ENCODE measurements at regions not wholly inside any gene's neighbourhood (a gene's known extent, or its start where the extent isn't known, plus 50 kb on each side); places are given as distances from the start of the nearest gene placed in this dataset.

DNA sequence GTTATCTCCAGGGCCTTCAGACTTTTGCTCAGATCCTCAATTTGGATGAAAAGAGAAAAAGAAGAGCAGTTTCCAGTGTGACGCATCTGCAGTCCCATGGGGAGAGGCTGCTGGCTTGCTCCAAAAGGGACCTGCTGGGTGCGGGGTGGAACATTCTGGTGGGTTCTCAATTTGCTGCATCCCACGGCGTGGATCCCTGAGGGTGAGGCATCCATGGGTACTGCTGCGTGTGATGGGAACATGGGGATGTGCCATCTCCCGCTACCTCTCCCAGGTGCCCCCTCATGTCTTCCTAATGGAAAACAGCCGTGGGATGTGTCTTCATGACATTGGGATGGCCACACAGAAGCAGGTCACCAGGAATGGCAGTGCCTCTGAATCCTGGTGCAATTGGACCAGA lies 221.3 kb upstream of the AJAP1 start:
- TF ChIP-seq POLR2A (IDR thresholded peaks at IDR 0.05), result no peak
- TF ChIP-seq, protein P1, sequence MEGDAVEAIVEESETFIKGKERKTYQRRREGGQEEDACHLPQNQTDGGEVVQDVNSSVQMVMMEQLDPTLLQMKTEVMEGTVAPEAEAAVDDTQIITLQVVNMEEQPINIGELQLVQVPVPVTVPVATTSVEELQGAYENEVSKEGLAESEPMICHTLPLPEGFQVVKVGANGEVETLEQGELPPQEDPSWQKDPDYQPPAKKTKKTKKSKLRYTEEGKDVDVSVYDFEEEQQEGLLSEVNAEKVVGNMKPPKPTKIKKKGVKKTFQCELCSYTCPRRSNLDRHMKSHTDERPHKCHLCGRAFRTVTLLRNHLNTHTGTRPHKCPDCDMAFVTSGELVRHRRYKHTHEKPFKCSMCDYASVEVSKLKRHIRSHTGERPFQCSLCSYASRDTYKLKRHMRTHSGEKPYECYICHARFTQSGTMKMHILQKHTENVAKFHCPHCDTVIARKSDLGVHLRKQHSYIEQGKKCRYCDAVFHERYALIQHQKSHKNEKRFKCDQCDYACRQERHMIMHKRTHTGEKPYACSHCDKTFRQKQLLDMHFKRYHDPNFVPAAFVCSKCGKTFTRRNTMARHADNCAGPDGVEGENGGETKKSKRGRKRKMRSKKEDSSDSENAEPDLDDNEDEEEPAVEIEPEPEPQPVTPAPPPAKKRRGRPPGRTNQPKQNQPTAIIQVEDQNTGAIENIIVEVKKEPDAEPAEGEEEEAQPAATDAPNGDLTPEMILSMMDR (IDR thresholded peaks at IDR 0.05), result no peak

Data from right lobe of liver (tissue), 4 donors.